ENCODE measurements at regions not wholly inside any gene's neighbourhood (a gene's known extent, or its start where the extent isn't known, plus 50 kb on each side); places are given as distances from the start of the nearest gene placed in this dataset.
"Not testable (repeated sequence)": the region's sequence is repeated elsewhere in the genome, so short reads cannot be mapped to it uniquely, and the experiment has no call there.

- TF ChIP-seq CTCF (conservative IDR thresholded peaks at IDR 0.05 in 1 of 2, IDR thresholded peaks at IDR 0.05 in 1 of 2; ENCODE audit: low read depth in 1 of 2, low read length in 2 of 2); EZH2 (IDR thresholded peaks at IDR 0.05; ENCODE audit: low read length, missing control alignments): not testable (repeated sequence)
These were observed 338.8 kb upstream of the NDST4 start for GRCh38 chr4:115452229-115452628.
